ENCODE measurements at regions not wholly inside any gene's neighbourhood (a gene's known extent, or its start where the extent isn't known, plus 50 kb on each side); places are given as distances from the start of the nearest gene placed in this dataset.

DNA sequence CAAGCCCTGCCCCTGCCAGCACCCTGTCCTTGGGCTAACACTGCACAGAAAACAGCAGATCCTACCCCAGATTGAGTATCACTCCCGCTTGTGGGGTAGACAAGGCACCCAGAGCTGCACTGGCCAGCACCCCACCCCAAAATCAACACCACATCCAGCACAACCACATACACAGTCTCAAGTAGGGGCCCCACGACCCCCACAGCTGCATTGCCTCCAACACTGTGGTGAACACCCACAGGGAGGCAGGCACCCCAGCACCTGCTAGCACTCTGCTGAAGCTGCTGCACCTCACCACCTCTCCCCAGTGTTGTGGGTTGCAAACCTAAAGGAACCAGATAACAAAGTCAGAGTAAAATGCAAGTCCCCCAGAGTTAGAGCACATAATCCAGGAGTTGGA lies 589.9 kb downstream of the PCDH19 start:
- H3K4me2 ChIP-seq (ENCODE audit: insufficient read depth, low read length): no peak overlapping the region
- no peaks in the 10 kb centered on the region for H3K36me3 ChIP-seq (ENCODE audit: insufficient read depth, low read length)
- no peaks in the 10 kb centered on the region for H3K4me1 ChIP-seq (ENCODE audit: insufficient read depth, low read length)
- H3K9me3 ChIP-seq (ENCODE audit: low read depth, low read length): no peaks in the 10 kb centered on the region
- no peaks in the 10 kb centered on the region for H3K79me2 ChIP-seq (ENCODE audit: insufficient read depth, low read length)
- no peak for DNase-seq (ENCODE audit: insufficient read length, low spot score, missing footprints)
- H3K27ac ChIP-seq (ENCODE audit: low read depth, low read length): no peak overlapping the region
- no peaks in the 10 kb centered on the region for H3K27me3 ChIP-seq (ENCODE audit: insufficient read depth, low read length)
- TF ChIP-seq, protein P1, sequence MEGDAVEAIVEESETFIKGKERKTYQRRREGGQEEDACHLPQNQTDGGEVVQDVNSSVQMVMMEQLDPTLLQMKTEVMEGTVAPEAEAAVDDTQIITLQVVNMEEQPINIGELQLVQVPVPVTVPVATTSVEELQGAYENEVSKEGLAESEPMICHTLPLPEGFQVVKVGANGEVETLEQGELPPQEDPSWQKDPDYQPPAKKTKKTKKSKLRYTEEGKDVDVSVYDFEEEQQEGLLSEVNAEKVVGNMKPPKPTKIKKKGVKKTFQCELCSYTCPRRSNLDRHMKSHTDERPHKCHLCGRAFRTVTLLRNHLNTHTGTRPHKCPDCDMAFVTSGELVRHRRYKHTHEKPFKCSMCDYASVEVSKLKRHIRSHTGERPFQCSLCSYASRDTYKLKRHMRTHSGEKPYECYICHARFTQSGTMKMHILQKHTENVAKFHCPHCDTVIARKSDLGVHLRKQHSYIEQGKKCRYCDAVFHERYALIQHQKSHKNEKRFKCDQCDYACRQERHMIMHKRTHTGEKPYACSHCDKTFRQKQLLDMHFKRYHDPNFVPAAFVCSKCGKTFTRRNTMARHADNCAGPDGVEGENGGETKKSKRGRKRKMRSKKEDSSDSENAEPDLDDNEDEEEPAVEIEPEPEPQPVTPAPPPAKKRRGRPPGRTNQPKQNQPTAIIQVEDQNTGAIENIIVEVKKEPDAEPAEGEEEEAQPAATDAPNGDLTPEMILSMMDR (IDR thresholded peaks at IDR 0.05; ENCODE audit: extremely low read depth, low read depth, low read length): no peak
- H4K20me1 ChIP-seq (ENCODE audit: insufficient read depth, low read length): no peaks in the 10 kb centered on the region
- no peak overlapping the region for H2AFZ ChIP-seq (ENCODE audit: low read length)
- H3K4me3 ChIP-seq (ENCODE audit: insufficient read depth, low read length): no peak overlapping the region

DNA sequence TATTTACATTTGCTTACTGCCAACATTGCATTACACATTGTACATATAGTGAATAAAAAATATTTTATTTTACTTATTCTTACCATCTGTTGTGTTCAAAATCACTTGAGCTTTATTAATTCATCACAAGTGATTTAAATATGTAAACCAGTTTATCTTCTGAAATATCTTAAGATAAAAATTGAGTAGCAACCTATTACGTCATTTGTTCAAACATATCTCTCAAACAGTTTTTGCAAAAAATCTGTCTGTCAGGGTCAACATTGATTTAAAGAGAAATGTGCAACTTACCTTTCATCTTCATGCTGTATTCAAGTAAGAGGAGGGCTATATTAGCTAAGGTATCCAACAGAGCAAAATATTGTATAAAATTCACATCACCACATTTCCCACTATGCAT lies 610.1 kb downstream of the PCDH19 start:
- Histone ChIP-seq H3K27ac (ENCODE audit: low read depth, low read length) (no peak overlapping the region), H2AFZ (ENCODE audit: low read length) (no peak overlapping the region), H3K4me1 (ENCODE audit: insufficient read depth, low read length) (no peaks in the 10 kb centered on the region), H4K20me1 (ENCODE audit: insufficient read depth, low read length) (no peaks in the 10 kb centered on the region), H3K36me3 (ENCODE audit: insufficient read depth, low read length) (no peaks in the 10 kb centered on the region), H3K9me3 (ENCODE audit: low read depth, low read length) (peaks cover 2% of the 10 kb centered on the region), H3K4me3 (ENCODE audit: insufficient read depth, low read length) (no peak overlapping the region), H3K79me2 (ENCODE audit: insufficient read depth, low read length) (no peaks in the 10 kb centered on the region), H3K27me3 (ENCODE audit: insufficient read depth, low read length) (no peaks in the 10 kb centered on the region), H3K4me2 (ENCODE audit: insufficient read depth, low read length) (no peak overlapping the region)
- TF ChIP-seq, protein P1 (IDR thresholded peaks at IDR 0.05; ENCODE audit: extremely low read depth, low read depth, low read length): no peak
- no peak for DNase-seq (ENCODE audit: insufficient read length, low spot score, missing footprints)

DNA sequence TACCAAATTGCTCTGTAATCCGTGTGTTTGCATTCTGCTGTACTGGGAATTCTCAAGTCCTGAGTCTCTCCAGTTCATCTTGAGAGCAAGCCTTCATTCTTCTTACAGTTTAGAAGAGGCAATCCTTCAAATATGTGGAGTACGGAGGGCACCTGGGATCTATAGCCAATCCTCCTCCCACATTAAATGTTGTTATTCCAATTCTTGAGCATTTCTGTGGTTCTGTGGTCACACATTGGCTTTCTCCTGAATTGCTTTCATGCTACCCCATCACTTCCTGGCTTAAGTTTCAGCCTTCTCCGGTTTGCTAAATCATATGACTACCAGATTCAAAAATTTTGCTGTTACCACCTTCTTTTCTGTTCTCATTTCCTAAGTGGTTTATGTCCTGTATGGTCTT lies 611.1 kb downstream of the PCDH19 start:
- DNase-seq (ENCODE audit: insufficient read length, low spot score, missing footprints): no peak

DNA sequence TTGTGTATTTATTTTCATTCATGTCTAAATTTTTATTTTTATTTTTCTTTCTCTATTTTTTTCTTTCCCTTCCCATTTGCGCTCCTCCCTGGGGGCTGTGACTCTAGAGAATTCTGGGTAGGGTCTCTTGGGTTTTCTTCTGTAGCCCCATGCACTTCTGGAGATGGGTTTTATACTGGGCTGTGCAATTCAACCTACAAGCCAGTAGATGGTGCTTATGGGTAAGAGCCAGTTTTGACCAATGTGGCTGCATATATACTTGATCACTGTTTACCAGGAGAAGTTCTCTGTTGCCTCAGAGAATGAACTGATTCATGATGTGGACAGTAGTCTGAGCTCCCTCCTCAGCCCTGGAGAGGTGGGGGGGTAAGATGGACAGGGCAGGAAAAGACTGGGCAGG lies 614.6 kb downstream of the PCDH19 start:
- no peaks in the 10 kb centered on the region for H3K4me1 ChIP-seq (ENCODE audit: insufficient read depth, low read length)
- TF ChIP-seq, protein P1 (IDR thresholded peaks at IDR 0.05; ENCODE audit: extremely low read depth, low read depth, low read length): no peak
- peaks cover 2% of the 10 kb centered on the region for H3K9me3 ChIP-seq (ENCODE audit: low read depth, low read length)
- no peak for DNase-seq (ENCODE audit: insufficient read length, low spot score, missing footprints)
- no peak overlapping the region for H3K4me2 ChIP-seq (ENCODE audit: insufficient read depth, low read length)
- H3K4me3 ChIP-seq (ENCODE audit: insufficient read depth, low read length): no peak overlapping the region
- no peak overlapping the region for H3K27ac ChIP-seq (ENCODE audit: low read depth, low read length)
- H3K79me2 ChIP-seq (ENCODE audit: insufficient read depth, low read length): no peaks in the 10 kb centered on the region
- no peaks in the 10 kb centered on the region for H4K20me1 ChIP-seq (ENCODE audit: insufficient read depth, low read length)
- H3K36me3 ChIP-seq (ENCODE audit: insufficient read depth, low read length): no peaks in the 10 kb centered on the region
- H3K27me3 ChIP-seq (ENCODE audit: insufficient read depth, low read length): no peaks in the 10 kb centered on the region
- no peak overlapping the region for H2AFZ ChIP-seq (ENCODE audit: low read length)

More for the DNA sequence above, 611.1 kb downstream of the PCDH19 start:
- Histone ChIP-seq H3K27ac (ENCODE audit: low read depth, low read length) (no peak overlapping the region), H3K36me3 (ENCODE audit: insufficient read depth, low read length) (no peaks in the 10 kb centered on the region), H3K4me2 (ENCODE audit: insufficient read depth, low read length) (no peak overlapping the region), H2AFZ (ENCODE audit: low read length) (no peak overlapping the region), H3K79me2 (ENCODE audit: insufficient read depth, low read length) (no peaks in the 10 kb centered on the region), H3K4me3 (ENCODE audit: insufficient read depth, low read length) (no peak overlapping the region), H3K9me3 (ENCODE audit: low read depth, low read length) (peaks cover 2% of the 10 kb centered on the region), H3K27me3 (ENCODE audit: insufficient read depth, low read length) (no peaks in the 10 kb centered on the region), H4K20me1 (ENCODE audit: insufficient read depth, low read length) (no peaks in the 10 kb centered on the region), H3K4me1 (ENCODE audit: insufficient read depth, low read length) (no peaks in the 10 kb centered on the region)
- TF ChIP-seq, protein P1 (IDR thresholded peaks at IDR 0.05; ENCODE audit: extremely low read depth, low read depth, low read length): no peak

Data from osteoblast (primary cell).